ENCODE measurements at regions not wholly inside any gene's neighbourhood (a gene's known extent, or its start where the extent isn't known, plus 50 kb on each side); places are given as distances from the start of the nearest gene placed in this dataset.
"Not testable (repeated sequence)": the region's sequence is repeated elsewhere in the genome, so short reads cannot be mapped to it uniquely, and the experiment has no call there.

- no peak for DNase-seq
These were observed 150.0 kb downstream of the NFKBIZ start for GRCh38 chr3:101999177-101999779.

- no peak for DNase-seq
These were observed 151.4 kb downstream of the NFKBIZ start for GRCh38 chr3:102000620-102001209.

GRCh38 chr3:102002056-102002455 is 152.7 kb downstream of the NFKBIZ start:
- DNase-seq: no peak

- no peak for DNase-seq
These were observed 155.2 kb downstream of the NFKBIZ start for GRCh38 chr3:102004561-102004960.

- DNase-seq: no peak
These were observed 156.2 kb downstream of the NFKBIZ start for GRCh38 chr3:102005551-102005950.

- DNase-seq: no peak
These were observed 157.6 kb downstream of the NFKBIZ start for GRCh38 chr3:102006812-102007485.

GRCh38 chr3:102008436-102008835 is 159.1 kb downstream of the NFKBIZ start:
- DNase-seq: not testable (repeated sequence)

- no peak for DNase-seq
These were observed 167.1 kb downstream of the NFKBIZ start for GRCh38 chr3:102016417-102016816.

- DNase-seq: no peak
These were observed 168.5 kb downstream of the NFKBIZ start for GRCh38 chr3:102017784-102018183.

GRCh38 chr3:102018551-102018950 is 169.2 kb downstream of the NFKBIZ start:
- no peak for DNase-seq

- no peak for DNase-seq
These were observed 171.4 kb downstream of the NFKBIZ start for GRCh38 chr3:102020735-102021134.

- no peak for DNase-seq
These were observed 175.1 kb downstream of the NFKBIZ start for GRCh38 chr3:102024270-102024904.

- no peak for DNase-seq
These were observed 176.4 kb downstream of the NFKBIZ start for GRCh38 chr3:102025606-102026270.

- DNase-seq: no peak
These were observed 177.3 kb downstream of the NFKBIZ start for GRCh38 chr3:102026656-102027055.

GRCh38 chr3:102030661-102031060 is 181.3 kb downstream of the NFKBIZ start:
- no peak for DNase-seq

GRCh38 chr3:102031834-102032233 is 182.5 kb downstream of the NFKBIZ start:
- no peak for DNase-seq

GRCh38 chr3:102032491-102033383 is 183.4 kb downstream of the NFKBIZ start:
- no peak for DNase-seq

GRCh38 chr3:102034639-102035451 is 185.5 kb downstream of the NFKBIZ start:
- DNase-seq: no peak

- DNase-seq: no peak
These were observed 186.7 kb downstream of the NFKBIZ start for GRCh38 chr3:102036017-102036416.

GRCh38 chr3:102036472-102036871 is 187.2 kb downstream of the NFKBIZ start:
- DNase-seq: no peak

- DNase-seq: no peak
These were observed 187.9 kb downstream of the NFKBIZ start for GRCh38 chr3:102037209-102037608.
